GM19438 (cell line): ENCODE measurements at regions not wholly inside any gene's neighbourhood (a gene's known extent, or its start where the extent isn't known, plus 50 kb on each side); places are given as distances from the start of the nearest gene placed in this dataset.
"Not testable (repeated sequence)": the region's sequence is repeated elsewhere in the genome, so short reads cannot be mapped to it uniquely, and the experiment has no call there.

Experiments
- ATAC-seq: cut with Tn5 transposase; IDR thresholded peaks from one replicate; pipeline ENCODE4 v1.9.1; 2021; ENCODE audit warnings: low read depth; ENCODE audit not compliant: unreplicated experiment

GRCh38 chr10:62583876-62584615 lies 209.9 kb downstream of the ZNF365 start:
- ATAC-seq: no peak

GRCh38 chr10:62584731-62585130 lies 210.6 kb downstream of the ZNF365 start:
- ATAC-seq: no peak

GRCh38 chr10:62585211-62585775 lies 211.1 kb downstream of the ZNF365 start:
- ATAC-seq: no peak

- ATAC-seq: no peak
Measured at GRCh38 chr10:62587011-62587410, 212.8 kb downstream of the ZNF365 start.

GRCh38 chr10:62588116-62588515 lies 213.9 kb downstream of the ZNF365 start:
- no peak for ATAC-seq

GRCh38 chr10:62589689-62590088 lies 214.8 kb upstream of the ADO start:
- no peak for ATAC-seq

- no peak for ATAC-seq
Measured at GRCh38 chr10:62590306-62590705, 214.2 kb upstream of the ADO start.

GRCh38 chr10:62594093-62594520 lies 210.4 kb upstream of the ADO start:
- peak; percentile 70 for ATAC-seq

GRCh38 chr10:62597226-62597625 lies 207.3 kb upstream of the ADO start:
- no peak for ATAC-seq

- ATAC-seq: no peak
Measured at GRCh38 chr10:62599161-62599560, 205.4 kb upstream of the ADO start.

GRCh38 chr10:62606551-62606950 lies 198.0 kb upstream of the ADO start:
- ATAC-seq: not testable (repeated sequence)

- ATAC-seq: not testable (repeated sequence)
Measured at GRCh38 chr10:62608189-62608875, 196.2 kb upstream of the ADO start.

- ATAC-seq: peak; percentile 61
Measured at GRCh38 chr10:62610649-62611229, 193.8 kb upstream of the ADO start.

- no peak for ATAC-seq
Measured at GRCh38 chr10:62613424-62613823, 191.1 kb upstream of the ADO start.

- ATAC-seq: no peak
Measured at GRCh38 chr10:62613859-62614258, 190.7 kb upstream of the ADO start.

- peak; percentile 70 for ATAC-seq
Measured at GRCh38 chr10:62614389-62615157, 189.9 kb upstream of the ADO start.

GRCh38 chr10:62616885-62617590 lies 187.5 kb upstream of the ADO start:
- ATAC-seq: no peak

- no peak for ATAC-seq
Measured at GRCh38 chr10:62617652-62618051, 186.9 kb upstream of the ADO start.

GRCh38 chr10:62618054-62618453 lies 186.5 kb upstream of the ADO start:
- no peak for ATAC-seq
